Osteoblast (primary cell): ENCODE measurements at regions not wholly inside any gene's neighbourhood (a gene's known extent, or its start where the extent isn't known, plus 50 kb on each side); places are given as distances from the start of the nearest gene placed in this dataset.

Source experiments
- DNase-seq: peaks from one replicate; pipeline ENCODE4 v3.0.0; 2011; ENCODE audit warnings: low spot score, mixed read lengths; ENCODE audit not compliant: insufficient read length; ENCODE audit errors: missing footprints
- H2AFZ ChIP-seq: 2 replicates; pipeline ENCODE4 v1.6.0; 2011; ENCODE audit warnings: mild to moderate bottlenecking, low read length
- H3K27ac ChIP-seq: 2 replicates; pipeline ENCODE4 v1.5.1; 2011; ENCODE audit warnings: mild to moderate bottlenecking, low read depth, low read length, moderate library complexity
- H3K27me3 ChIP-seq: 2 replicates; pipeline ENCODE4 v1.6.0; 2012; ENCODE audit warnings: mild to moderate bottlenecking, control low read depth, inconsistent platforms, low read length, moderate library complexity; ENCODE audit not compliant: insufficient read depth
- H3K36me3 ChIP-seq: 2 replicates; pipeline ENCODE4 v1.5.1; 2011; ENCODE audit warnings: mild to moderate bottlenecking, low read length, control low read depth, moderate library complexity; ENCODE audit not compliant: insufficient read depth
- H3K4me1 ChIP-seq: 2 replicates; pipeline ENCODE4 v1.5.1; 2011; ENCODE audit warnings: mild to moderate bottlenecking, low read length, control low read depth, moderate library complexity; ENCODE audit not compliant: insufficient read depth
- H3K4me2 ChIP-seq: 2 replicates; pipeline ENCODE4 v1.6.0; 2011; ENCODE audit warnings: mild to moderate bottlenecking, low read length; ENCODE audit not compliant: insufficient read depth
- H3K4me3 ChIP-seq: fragments of 200-600 bp; sonication (generic); 3 replicates; pipeline ENCODE4 v1.5.1; 2012; ENCODE audit warnings: mild to moderate bottlenecking, low read length, inconsistent platforms; ENCODE audit not compliant: insufficient read depth
- H3K79me2 ChIP-seq: 2 replicates; pipeline ENCODE4 v1.6.0; 2012; ENCODE audit warnings: mild to moderate bottlenecking, low read length, control low read depth, inconsistent platforms; ENCODE audit not compliant: insufficient read depth
- H3K9me3 ChIP-seq: 2 replicates; pipeline ENCODE4 v1.5.1; 2011; ENCODE audit warnings: low read depth, low read length, control low read depth
- H4K20me1 ChIP-seq: 2 replicates; pipeline ENCODE4 v1.6.0; 2012; ENCODE audit warnings: mild to moderate bottlenecking, low read length, control low read depth; ENCODE audit not compliant: insufficient read depth
- TF ChIP-seq, protein P1 (sequence below): IDR thresholded peaks from 2 replicates; pipeline ENCODE4 v1.5.1; 2011; ENCODE audit warnings: mild to moderate bottlenecking, low read depth, low read length, moderate library complexity; ENCODE audit errors: extremely low read depth

DNA sequence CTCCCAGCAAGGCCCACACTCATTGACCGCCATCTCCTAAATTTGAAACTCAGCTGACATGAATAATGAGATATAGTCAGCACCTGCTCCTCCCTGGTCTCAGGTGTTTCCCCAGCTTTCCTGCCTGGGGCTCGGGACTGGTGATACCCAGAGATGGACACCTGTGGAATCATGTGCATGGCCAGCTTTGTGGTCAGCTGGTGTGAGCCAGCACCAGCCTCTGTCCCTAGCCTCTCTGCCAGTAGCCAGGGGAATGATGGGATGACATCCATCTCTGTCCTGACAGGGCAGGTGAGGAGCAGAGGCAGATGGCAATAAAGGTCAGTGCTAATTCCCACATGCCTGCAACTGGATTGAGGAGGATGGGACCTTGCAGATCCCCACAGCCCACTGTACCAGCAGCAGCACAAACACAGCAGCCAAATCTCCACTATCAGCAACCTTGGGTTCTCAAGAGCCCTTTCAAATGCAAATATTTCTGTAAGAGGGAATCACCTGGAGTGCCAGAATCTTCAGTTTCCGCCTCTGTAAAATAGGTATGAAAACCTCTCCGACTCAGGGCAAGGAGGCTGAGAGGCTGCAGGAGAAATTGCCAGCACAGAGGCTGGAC lies 329.2 kb upstream of the ZMIZ1 start:
- no peak overlapping the region for H3K4me3 ChIP-seq
- H3K9me3 ChIP-seq = no peaks in the 10 kb centered on the region
- H2AFZ ChIP-seq = no peak overlapping the region
- H4K20me1 ChIP-seq = no peaks in the 10 kb centered on the region
- no peaks in the 10 kb centered on the region for H3K36me3 ChIP-seq
- H3K27ac ChIP-seq = no peak overlapping the region
- TF ChIP-seq, protein P1, sequence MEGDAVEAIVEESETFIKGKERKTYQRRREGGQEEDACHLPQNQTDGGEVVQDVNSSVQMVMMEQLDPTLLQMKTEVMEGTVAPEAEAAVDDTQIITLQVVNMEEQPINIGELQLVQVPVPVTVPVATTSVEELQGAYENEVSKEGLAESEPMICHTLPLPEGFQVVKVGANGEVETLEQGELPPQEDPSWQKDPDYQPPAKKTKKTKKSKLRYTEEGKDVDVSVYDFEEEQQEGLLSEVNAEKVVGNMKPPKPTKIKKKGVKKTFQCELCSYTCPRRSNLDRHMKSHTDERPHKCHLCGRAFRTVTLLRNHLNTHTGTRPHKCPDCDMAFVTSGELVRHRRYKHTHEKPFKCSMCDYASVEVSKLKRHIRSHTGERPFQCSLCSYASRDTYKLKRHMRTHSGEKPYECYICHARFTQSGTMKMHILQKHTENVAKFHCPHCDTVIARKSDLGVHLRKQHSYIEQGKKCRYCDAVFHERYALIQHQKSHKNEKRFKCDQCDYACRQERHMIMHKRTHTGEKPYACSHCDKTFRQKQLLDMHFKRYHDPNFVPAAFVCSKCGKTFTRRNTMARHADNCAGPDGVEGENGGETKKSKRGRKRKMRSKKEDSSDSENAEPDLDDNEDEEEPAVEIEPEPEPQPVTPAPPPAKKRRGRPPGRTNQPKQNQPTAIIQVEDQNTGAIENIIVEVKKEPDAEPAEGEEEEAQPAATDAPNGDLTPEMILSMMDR = no peak
- H3K27me3 ChIP-seq = peaks cover 57% of the 10 kb centered on the region
- no peaks in the 10 kb centered on the region for H3K4me1 ChIP-seq
- no peak overlapping the region for H3K4me2 ChIP-seq
- DNase-seq = no peak
- no peaks in the 10 kb centered on the region for H3K79me2 ChIP-seq

GRCh38 chr10:78740976-78741915 lies 327.5 kb upstream of the ZMIZ1 start:
- TF ChIP-seq, protein P1 = no peak
- no peak overlapping the region for H3K4me2 ChIP-seq
- H3K36me3 ChIP-seq = no peaks in the 10 kb centered on the region
- H3K4me3 ChIP-seq = no peak overlapping the region
- no peaks in the 10 kb centered on the region for H4K20me1 ChIP-seq
- H3K27me3 ChIP-seq = peaks cover 54% of the 10 kb centered on the region
- no peaks in the 10 kb centered on the region for H3K9me3 ChIP-seq
- DNase-seq = no peak
- H3K79me2 ChIP-seq = no peaks in the 10 kb centered on the region
- no peak overlapping the region for H2AFZ ChIP-seq
- H3K4me1 ChIP-seq = no peaks in the 10 kb centered on the region
- H3K27ac ChIP-seq = no peak overlapping the region

- Histone ChIP-seq H4K20me1 (no peaks in the 10 kb centered on the region), H3K27ac (no peak overlapping the region), H3K36me3 (no peaks in the 10 kb centered on the region), H2AFZ (no peak overlapping the region), H3K79me2 (no peaks in the 10 kb centered on the region), H3K4me3 (no peak overlapping the region), H3K27me3 (peaks cover 60% of the 10 kb centered on the region), H3K4me2 (no peak overlapping the region), H3K9me3 (no peaks in the 10 kb centered on the region), H3K4me1 (no peaks in the 10 kb centered on the region)
- no peak for DNase-seq
- TF ChIP-seq, protein P1 = no peak
Observed at GRCh38 chr10:78742406-78742729, 326.4 kb upstream of the ZMIZ1 start.
